ENCODE measurements at regions not wholly inside any gene's neighbourhood (a gene's known extent, or its start where the extent isn't known, plus 50 kb on each side); places are given as distances from the start of the nearest gene placed in this dataset.

GRCh38 chr13:50459658-50460057 lies 383.8 kb downstream of the DLEU7 start:
- TF ChIP-seq CTCF (IDR thresholded peaks at IDR 0.05; ENCODE audit: insufficient read depth, low read length, poor library complexity, severe bottlenecking) = no peak
- no peak for TF ChIP-seq EZH2phosphoT487 (conservative IDR thresholded peaks at IDR 0.05; ENCODE audit: low read length)

Data from SU-DHL-6 (cell line).